ENCODE measurements at regions not wholly inside any gene's neighbourhood (a gene's known extent, or its start where the extent isn't known, plus 50 kb on each side); places are given as distances from the start of the nearest gene placed in this dataset.

DNA sequence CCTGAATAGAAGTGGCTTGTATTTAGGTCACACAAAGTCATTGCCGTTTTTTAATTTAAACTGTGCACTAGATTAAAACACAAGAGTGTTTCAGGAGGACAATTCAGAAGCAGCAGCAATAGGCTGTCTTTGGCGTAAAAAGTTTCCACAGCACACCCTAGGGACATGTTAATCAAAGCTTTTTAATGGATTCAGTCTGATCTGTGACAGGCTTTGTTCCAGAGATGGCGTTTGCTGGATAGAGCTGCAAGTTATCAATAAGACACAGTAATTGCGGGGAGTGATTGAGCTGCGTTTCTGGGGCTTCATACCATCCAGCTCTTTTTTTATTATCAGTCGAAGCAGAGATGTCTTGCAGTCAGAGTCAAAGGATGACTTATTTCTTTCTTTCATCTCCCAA lies 300.3 kb downstream of the ZNF608 start:
- TF ChIP-seq, protein P1, sequence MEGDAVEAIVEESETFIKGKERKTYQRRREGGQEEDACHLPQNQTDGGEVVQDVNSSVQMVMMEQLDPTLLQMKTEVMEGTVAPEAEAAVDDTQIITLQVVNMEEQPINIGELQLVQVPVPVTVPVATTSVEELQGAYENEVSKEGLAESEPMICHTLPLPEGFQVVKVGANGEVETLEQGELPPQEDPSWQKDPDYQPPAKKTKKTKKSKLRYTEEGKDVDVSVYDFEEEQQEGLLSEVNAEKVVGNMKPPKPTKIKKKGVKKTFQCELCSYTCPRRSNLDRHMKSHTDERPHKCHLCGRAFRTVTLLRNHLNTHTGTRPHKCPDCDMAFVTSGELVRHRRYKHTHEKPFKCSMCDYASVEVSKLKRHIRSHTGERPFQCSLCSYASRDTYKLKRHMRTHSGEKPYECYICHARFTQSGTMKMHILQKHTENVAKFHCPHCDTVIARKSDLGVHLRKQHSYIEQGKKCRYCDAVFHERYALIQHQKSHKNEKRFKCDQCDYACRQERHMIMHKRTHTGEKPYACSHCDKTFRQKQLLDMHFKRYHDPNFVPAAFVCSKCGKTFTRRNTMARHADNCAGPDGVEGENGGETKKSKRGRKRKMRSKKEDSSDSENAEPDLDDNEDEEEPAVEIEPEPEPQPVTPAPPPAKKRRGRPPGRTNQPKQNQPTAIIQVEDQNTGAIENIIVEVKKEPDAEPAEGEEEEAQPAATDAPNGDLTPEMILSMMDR (conservative IDR thresholded peaks at IDR 0.05 in 1 of 2, IDR thresholded peaks at IDR 0.05 in 1 of 2; ENCODE audit: low read depth in 1 of 2, low read length in 2 of 2) = no peak
- TF ChIP-seq EZH2 (IDR thresholded peaks at IDR 0.05; ENCODE audit: low read length, missing control alignments) = no peak

All from fibroblast of lung (primary cell).